ENCODE measurements at regions not wholly inside any gene's neighbourhood (a gene's known extent, or its start where the extent isn't known, plus 50 kb on each side); places are given as distances from the start of the nearest gene placed in this dataset.

DNA sequence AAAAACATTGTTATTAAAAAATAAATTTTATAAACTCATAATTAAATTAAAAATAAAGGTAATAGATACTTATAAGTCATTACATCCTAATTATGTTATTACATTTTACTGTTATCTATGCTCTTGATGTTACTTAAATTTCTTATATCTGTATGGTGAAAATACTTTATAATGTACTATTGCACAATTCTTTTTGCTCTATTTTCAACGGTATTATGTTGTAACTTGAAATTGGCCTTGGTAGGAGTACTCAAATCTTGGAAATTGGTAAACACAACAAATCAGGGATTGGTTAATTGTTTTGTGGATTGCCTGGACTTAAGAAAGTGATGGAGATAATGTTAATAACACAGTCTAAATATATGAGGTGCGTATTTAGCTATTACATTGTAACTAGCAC lies 273.3 kb downstream of the MDFIC start:
- H3K27me3 ChIP-seq (ENCODE audit: control insufficient read depth, insufficient read depth, low read length): no peaks in the 10 kb centered on the region
- H4K5ac ChIP-seq (ENCODE audit: low read depth, low read length): no peak overlapping the region
- in situ Hi-C loops (cut with MboI; ENCODE audit: low sequenced_read_pairs) (no loop called here), dilution Hi-C loops (cut with HindIII; ENCODE audit: low sequenced_read_pairs, unreplicated experiment) (no loop called here), intact Hi-C loops (cut with micrococcal nuclease) (no loop called here)
- H3K79me1 ChIP-seq (ENCODE audit: low read depth in 1 of 2, low read length in 2 of 2): no peaks in the 10 kb centered on the region
- H3K36me3 ChIP-seq (ENCODE audit: control insufficient read depth, insufficient read depth, low read length): no peaks in the 10 kb centered on the region
- H2AK9ac ChIP-seq (replicated peaks; ENCODE audit: low read depth, low read length, poor library complexity): no peak overlapping the region
- no peak overlapping the region for H2BK20ac ChIP-seq (ENCODE audit: low read depth, low read length)
- no peak overlapping the region for H4K8ac ChIP-seq (ENCODE audit: low read depth in 2 of 2, low read length in 2 of 2)
- H2BK15ac ChIP-seq (ENCODE audit: low read depth, low read length): no peak overlapping the region
- no peak overlapping the region for H3K56ac ChIP-seq (ENCODE audit: extremely low read depth, insufficient read depth, low read length)
- DNase-seq (no peak), ATAC-seq (ENCODE audit: low read depth) (no peak)
- no peak overlapping the region for H2BK5ac ChIP-seq (ENCODE audit: low read depth, low read length, poor library complexity, severe bottlenecking)
- H3K18ac ChIP-seq (ENCODE audit: low read depth, low read length): no peak overlapping the region
- H4K20me1 ChIP-seq (ENCODE audit: insufficient read depth, low read length): no peaks in the 10 kb centered on the region
- no CpG with 5 or more reads among the region's 2 CpGs for WGBS, 2 experiments (ENCODE audit: extremely low coverage in 2 of 2, insufficient read length in 1 of 2)
- BruUV-seq (replicated peaks): no TSS peak
- H3K9ac ChIP-seq (ENCODE audit: low read depth, low read length): no peak overlapping the region
- H3K9me1 ChIP-seq (ENCODE audit: insufficient read depth, low read length): no peaks in the 10 kb centered on the region
- H3K4me2 ChIP-seq (ENCODE audit: low read depth, low read length): no peak overlapping the region
- TF ChIP-seq POLR2A (IDR thresholded peaks at IDR 0.05; ENCODE audit: low read depth, low read length) (no peak), USF2 (IDR thresholded peaks at IDR 0.05; ENCODE audit: low read depth, low read length) (no peak), NFE2L2 (IDR thresholded peaks at IDR 0.05; ENCODE audit: low read depth, low read length) (no peak), CHD1 (IDR thresholded peaks at IDR 0.05; ENCODE audit: low read depth, low read length) (no peak), CEBPB (IDR thresholded peaks at IDR 0.05; ENCODE audit: low read depth, low read length) (peak; percentile 73)
- CTCF ChIA-PET: no interaction called here
- POLR2A ChIA-PET (ENCODE audit: unreplicated experiment): no interaction called here
- H3K23ac ChIP-seq (ENCODE audit: low read depth, low read length): no peak overlapping the region
- no peak overlapping the region for H2AFZ ChIP-seq (replicated peaks; ENCODE audit: low read length, poor library complexity)
- no peak overlapping the region for H3K27ac ChIP-seq (ENCODE audit: insufficient read depth, low read length)
- H3K9me3 ChIP-seq (ENCODE audit: control insufficient read depth, insufficient read depth, low read length): no peaks in the 10 kb centered on the region
- peaks cover 4% of the 10 kb centered on the region; the same call in 1 of the 2 replicates for H3K4me1 ChIP-seq (ENCODE audit: control insufficient read depth, insufficient read depth, low read length)
- no peak overlapping the region for H3K14ac ChIP-seq (replicated peaks; ENCODE audit: low read depth, low read length)
- no peak overlapping the region for H2AK5ac ChIP-seq (ENCODE audit: low read depth, low read length)
- no peak overlapping the region for H3K4ac ChIP-seq (ENCODE audit: low read depth, low read length)
- H4K91ac ChIP-seq (ENCODE audit: insufficient read depth, low read depth, low read length): no peak overlapping the region
- H3K4me3 ChIP-seq (ENCODE audit: insufficient read depth, low read depth, low read length): no peak overlapping the region
- no peak overlapping the region for H2BK120ac ChIP-seq (ENCODE audit: low read depth, low read length)
